Right hindlimb (tissue), 1 donor: ENCODE measurements at regions not wholly inside any gene's neighbourhood (a gene's known extent, or its start where the extent isn't known, plus 50 kb on each side); places are given as distances from the start of the nearest gene placed in this dataset.

Experiments
- DNase-seq: peaks from one replicate; pipeline ENCODE4 v3.0.0-alpha.2; 2018

GRCh38 chr18:24993628-24994027, 358.3 kb downstream of the ZNF521 start:
- DNase-seq = no peak

GRCh38 chr18:24995056-24995455, 356.9 kb downstream of the ZNF521 start:
- DNase-seq = no peak

- DNase-seq = no peak
Observed at GRCh38 chr18:24995755-24996154, 356.2 kb downstream of the ZNF521 start.

GRCh38 chr18:24999650-25000267, 352.2 kb downstream of the ZNF521 start:
- DNase-seq = no peak

- no peak for DNase-seq
Observed at GRCh38 chr18:25001803-25002202, 350.2 kb downstream of the ZNF521 start.

GRCh38 chr18:25005541-25006403, 346.2 kb downstream of the ZNF521 start:
- peak; percentile 88 for DNase-seq

GRCh38 chr18:25010623-25011374, 341.2 kb downstream of the ZNF521 start:
- DNase-seq = no peak
